ENCODE measurements at regions not wholly inside any gene's neighbourhood (a gene's known extent, or its start where the extent isn't known, plus 50 kb on each side); places are given as distances from the start of the nearest gene placed in this dataset.
"Not testable (repeated sequence)": the region's sequence is repeated elsewhere in the genome, so short reads cannot be mapped to it uniquely, and the experiment has no call there.

DNA sequence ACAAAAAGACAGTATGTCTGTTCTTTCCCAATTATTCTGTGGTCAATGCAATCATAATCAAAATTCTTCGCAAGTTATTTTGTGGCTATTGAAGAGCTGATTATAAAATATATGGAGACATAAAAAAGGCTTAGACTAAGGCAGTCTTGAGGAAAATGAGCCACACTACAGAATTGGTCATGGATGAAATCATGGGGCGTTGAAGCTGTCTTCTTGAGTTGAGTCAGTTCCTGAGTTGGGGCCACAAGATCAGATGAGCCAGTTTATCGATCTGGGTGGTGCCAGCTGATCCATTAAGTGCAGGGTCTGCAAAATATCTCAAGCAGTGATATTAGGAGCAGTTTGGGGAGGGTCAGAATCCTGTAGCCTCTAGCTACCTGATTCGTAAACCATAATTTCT is 96.9 kb upstream of the NUTM2F start:
- not testable (repeated sequence) for H3K36me3 ChIP-seq; H3K27me3 ChIP-seq (replicated peaks; ENCODE audit: insufficient read depth); H3K4me1 ChIP-seq (ENCODE audit: control insufficient read depth in 1 of 2, low read depth in 2 of 2); H3K27ac ChIP-seq; H3K4me3 ChIP-seq; H3K9me3 ChIP-seq; ATAC-seq (ENCODE audit: insufficient number of reproducible peaks, low FRiP score, low read depth); DNase-seq (ENCODE audit: low spot score)

DNA sequence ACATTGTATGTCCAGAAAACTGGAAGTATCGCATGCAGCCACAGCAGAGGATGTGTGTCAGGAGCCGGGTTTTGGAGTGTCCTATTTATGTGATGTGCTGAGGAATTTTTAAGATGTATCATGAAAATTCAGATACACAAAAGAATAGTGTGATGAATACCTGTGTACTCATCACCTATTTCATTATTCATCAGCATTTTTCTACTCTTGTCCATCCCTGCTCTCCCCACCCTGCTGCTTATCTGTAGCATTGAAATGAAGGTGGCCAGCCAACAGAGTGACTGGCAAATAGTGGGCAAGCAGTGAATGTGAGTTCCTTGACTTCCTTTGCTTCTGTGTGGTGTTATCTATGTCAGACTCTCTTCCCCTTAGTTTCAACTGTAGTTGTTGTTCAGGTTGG is 108.7 kb upstream of the NUTM2F start:
- DNase-seq (ENCODE audit: low spot score); H3K9me3 ChIP-seq; ATAC-seq (ENCODE audit: insufficient number of reproducible peaks, low FRiP score, low read depth); H3K27me3 ChIP-seq (replicated peaks; ENCODE audit: insufficient read depth); H3K27ac ChIP-seq; H3K4me1 ChIP-seq (ENCODE audit: control insufficient read depth in 1 of 2, low read depth in 2 of 2); H3K4me3 ChIP-seq; H3K36me3 ChIP-seq: not testable (repeated sequence)

DNA sequence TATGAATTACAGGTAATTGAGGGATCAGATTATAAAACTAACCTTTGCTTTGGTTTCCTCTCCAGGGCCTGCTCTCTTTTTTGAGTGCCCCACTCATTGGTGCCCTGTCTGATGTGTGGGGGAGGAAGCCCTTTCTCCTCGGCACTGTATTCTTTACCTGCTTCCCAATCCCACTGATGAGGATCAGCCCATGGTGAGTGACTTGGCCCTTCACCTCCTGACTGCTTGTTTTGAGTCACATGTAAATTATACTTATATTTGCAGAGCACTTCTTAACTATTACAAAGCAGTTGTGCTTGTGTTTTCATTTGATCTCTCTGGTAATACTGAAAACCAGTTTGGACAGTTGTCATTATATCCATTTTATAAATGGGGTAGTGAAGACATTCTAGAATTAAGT is 109.9 kb upstream of the NUTM2F start:
- not testable (repeated sequence) for H3K9me3 ChIP-seq; H3K36me3 ChIP-seq; H3K4me1 ChIP-seq (ENCODE audit: control insufficient read depth in 1 of 2, low read depth in 2 of 2); H3K27ac ChIP-seq; H3K4me3 ChIP-seq; ATAC-seq (ENCODE audit: insufficient number of reproducible peaks, low FRiP score, low read depth); DNase-seq (ENCODE audit: low spot score); H3K27me3 ChIP-seq (replicated peaks; ENCODE audit: insufficient read depth)

DNA sequence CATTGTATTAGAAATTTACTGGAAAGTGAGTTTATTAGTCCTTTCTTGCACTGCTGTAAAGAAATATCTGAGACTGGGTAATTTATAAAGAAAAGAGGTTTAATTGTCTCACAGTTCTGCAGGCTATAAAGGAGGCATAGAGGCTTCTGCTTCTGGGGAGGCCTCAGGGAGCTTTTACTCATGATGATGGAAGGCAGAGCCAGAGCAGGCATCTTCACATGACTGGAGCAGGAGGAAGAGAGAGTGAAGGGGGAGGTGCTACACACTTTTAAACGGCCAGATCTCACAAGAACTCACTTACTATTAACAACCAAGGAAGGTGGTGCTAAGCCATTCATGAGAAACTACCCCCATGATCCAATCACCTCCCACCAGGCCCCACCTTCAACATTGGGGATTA is 112.7 kb upstream of the NUTM2F start:
- not testable (repeated sequence) for H3K27me3 ChIP-seq (replicated peaks; ENCODE audit: insufficient read depth); DNase-seq (ENCODE audit: low spot score); ATAC-seq (ENCODE audit: insufficient number of reproducible peaks, low FRiP score, low read depth); H3K4me1 ChIP-seq (ENCODE audit: control insufficient read depth in 1 of 2, low read depth in 2 of 2); H3K9me3 ChIP-seq; H3K36me3 ChIP-seq; H3K27ac ChIP-seq; H3K4me3 ChIP-seq

DNA sequence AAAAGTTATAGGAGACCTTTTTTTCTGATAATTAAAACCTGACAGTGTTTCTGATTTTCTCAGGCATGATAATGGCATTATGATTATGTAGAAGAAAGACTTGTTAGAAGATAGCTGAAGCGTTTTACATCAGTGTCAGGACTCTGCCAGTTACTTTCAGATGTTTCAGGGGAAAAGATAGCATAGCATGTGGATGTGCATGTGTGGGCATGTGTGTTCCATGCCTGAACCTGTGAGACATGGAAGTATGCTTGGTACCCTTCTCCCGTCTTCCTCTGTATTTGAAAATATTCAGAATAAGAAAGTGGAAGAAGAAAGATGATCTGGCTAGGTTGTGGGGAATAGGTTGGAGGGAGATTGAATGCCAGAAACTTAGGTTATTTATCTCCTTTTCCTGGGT is 113.1 kb upstream of the PCAT7 start:
- peaks cover 5% of the 10 kb centered on the region for H3K36me3 ChIP-seq

DNA sequence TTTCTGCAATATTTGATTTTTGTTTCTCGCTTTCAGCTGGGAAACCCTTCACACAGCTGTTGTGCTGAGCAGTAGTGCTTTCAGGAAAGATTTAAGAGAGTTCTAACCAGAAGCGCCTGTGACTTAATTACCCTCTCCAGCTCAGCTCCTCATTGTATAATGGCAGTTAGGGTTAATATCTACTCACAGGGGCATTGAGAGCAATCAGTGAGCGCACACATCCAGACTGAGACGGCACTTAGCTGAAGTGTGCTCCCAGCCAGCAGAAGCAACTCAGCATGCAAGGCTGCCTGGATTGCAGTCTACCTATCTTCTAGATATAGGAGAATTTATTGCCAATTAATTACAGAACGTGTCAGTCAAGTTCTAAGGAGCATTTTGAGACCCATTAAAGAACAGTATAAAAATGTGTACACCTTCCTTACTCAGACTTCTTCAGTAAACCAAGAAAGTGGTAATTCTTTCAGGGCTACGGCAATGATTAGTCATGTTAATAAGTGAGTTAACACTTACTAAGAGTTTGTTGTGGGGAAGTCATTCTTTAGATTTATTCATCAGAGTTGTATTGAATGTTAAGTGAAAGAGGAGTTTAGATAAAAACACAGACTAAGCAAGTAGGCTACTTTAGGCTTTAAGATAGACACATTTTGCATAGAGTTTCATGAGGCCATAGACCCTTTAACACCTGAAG is 111.7 kb upstream of the PCAT7 start:
- H3K27me3 ChIP-seq (replicated peaks; ENCODE audit: insufficient read depth): no peaks in the 10 kb centered on the region
- H3K27ac ChIP-seq: no peak overlapping the region
- no peak overlapping the region for H3K4me3 ChIP-seq
- DNase-seq (ENCODE audit: low spot score) (no peak), ATAC-seq (ENCODE audit: insufficient number of reproducible peaks, low FRiP score, low read depth) (no peak)
- H3K4me1 ChIP-seq (ENCODE audit: control insufficient read depth in 1 of 2, low read depth in 2 of 2): no peaks in the 10 kb centered on the region
- H3K9me3 ChIP-seq: no peaks in the 10 kb centered on the region
- TF ChIP-seq, protein P1, sequence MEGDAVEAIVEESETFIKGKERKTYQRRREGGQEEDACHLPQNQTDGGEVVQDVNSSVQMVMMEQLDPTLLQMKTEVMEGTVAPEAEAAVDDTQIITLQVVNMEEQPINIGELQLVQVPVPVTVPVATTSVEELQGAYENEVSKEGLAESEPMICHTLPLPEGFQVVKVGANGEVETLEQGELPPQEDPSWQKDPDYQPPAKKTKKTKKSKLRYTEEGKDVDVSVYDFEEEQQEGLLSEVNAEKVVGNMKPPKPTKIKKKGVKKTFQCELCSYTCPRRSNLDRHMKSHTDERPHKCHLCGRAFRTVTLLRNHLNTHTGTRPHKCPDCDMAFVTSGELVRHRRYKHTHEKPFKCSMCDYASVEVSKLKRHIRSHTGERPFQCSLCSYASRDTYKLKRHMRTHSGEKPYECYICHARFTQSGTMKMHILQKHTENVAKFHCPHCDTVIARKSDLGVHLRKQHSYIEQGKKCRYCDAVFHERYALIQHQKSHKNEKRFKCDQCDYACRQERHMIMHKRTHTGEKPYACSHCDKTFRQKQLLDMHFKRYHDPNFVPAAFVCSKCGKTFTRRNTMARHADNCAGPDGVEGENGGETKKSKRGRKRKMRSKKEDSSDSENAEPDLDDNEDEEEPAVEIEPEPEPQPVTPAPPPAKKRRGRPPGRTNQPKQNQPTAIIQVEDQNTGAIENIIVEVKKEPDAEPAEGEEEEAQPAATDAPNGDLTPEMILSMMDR (IDR thresholded peaks at IDR 0.05): no peak
- H3K36me3 ChIP-seq: peaks cover 5% of the 10 kb centered on the region

More for the DNA sequence above, 113.1 kb upstream of the PCAT7 start:
- ATAC-seq (ENCODE audit: insufficient number of reproducible peaks, low FRiP score, low read depth): no peak
- Histone ChIP-seq H3K27ac (no peak overlapping the region), H3K4me1 (ENCODE audit: control insufficient read depth in 1 of 2, low read depth in 2 of 2) (no peaks in the 10 kb centered on the region), H3K4me3 (no peak overlapping the region), H3K27me3 (replicated peaks; ENCODE audit: insufficient read depth) (no peaks in the 10 kb centered on the region), H3K9me3 (no peaks in the 10 kb centered on the region)
- DNase-seq (ENCODE audit: low spot score): no peak
- TF ChIP-seq, protein P1 (IDR thresholded peaks at IDR 0.05): no peak

DNA sequence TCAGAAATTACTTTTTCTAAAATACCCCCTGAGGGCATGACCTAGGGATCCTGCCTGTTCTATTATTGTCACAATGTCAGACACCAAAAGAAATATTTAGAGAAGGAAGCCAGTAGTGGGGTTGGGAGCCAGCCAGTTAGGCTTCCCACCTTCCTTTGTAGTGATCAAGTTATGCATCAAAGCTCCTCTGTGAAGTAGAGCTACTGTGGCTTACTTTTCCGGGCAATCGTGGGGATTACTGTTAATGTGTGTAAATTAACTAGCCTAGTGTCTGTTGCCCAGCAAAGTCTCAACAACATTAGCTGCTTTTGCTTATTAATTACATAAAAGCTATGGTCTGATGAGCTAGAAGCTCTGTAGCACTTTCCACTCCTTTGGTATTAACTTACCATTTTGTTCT is 109.0 kb upstream of the PCAT7 start:
- peaks cover 5% of the 10 kb centered on the region for H3K36me3 ChIP-seq
- H3K4me1 ChIP-seq (ENCODE audit: control insufficient read depth in 1 of 2, low read depth in 2 of 2): no peaks in the 10 kb centered on the region
- H3K27ac ChIP-seq: no peak overlapping the region
- H3K27me3 ChIP-seq (replicated peaks; ENCODE audit: insufficient read depth): no peaks in the 10 kb centered on the region
- ATAC-seq (ENCODE audit: insufficient number of reproducible peaks, low FRiP score, low read depth) (no peak), DNase-seq (ENCODE audit: low spot score) (no peak)
- H3K4me3 ChIP-seq: no peak overlapping the region
- TF ChIP-seq, protein P1 (IDR thresholded peaks at IDR 0.05): no peak
- no peaks in the 10 kb centered on the region for H3K9me3 ChIP-seq

Data from thoracic aorta (tissue), 2 donors.